Nephron progenitor cell (in vitro differentiated cells): ENCODE measurements at regions not wholly inside any gene's neighbourhood (a gene's known extent, or its start where the extent isn't known, plus 50 kb on each side); places are given as distances from the start of the nearest gene placed in this dataset.

Experiments
- DNase-seq: peaks from one replicate; pipeline ENCODE4 v3.0.0; 2021
- H3K27ac Mint-ChIP-seq: 2 replicates; pipeline ENCODE4 v1.8.0; 2021; ENCODE audit warnings: mild to moderate bottlenecking, moderate library complexity, mixed read lengths
- H3K27me3 Mint-ChIP-seq: 2 replicates; pipeline ENCODE4 v1.8.0; 2021; ENCODE audit warnings: mild to moderate bottlenecking, low read depth, mixed read lengths; ENCODE audit not compliant: poor library complexity
- H3K36me3 Mint-ChIP-seq: 2 replicates; pipeline ENCODE4 v1.8.0; 2021; ENCODE audit warnings: low read depth, mixed read lengths
- H3K4me1 Mint-ChIP-seq: 2 replicates; pipeline ENCODE4 v1.8.0; 2021; ENCODE audit warnings: mixed read lengths
- H3K4me3 Mint-ChIP-seq: 2 replicates; pipeline ENCODE4 v1.8.0; 2021; ENCODE audit warnings: mild to moderate bottlenecking, moderate library complexity, mixed read lengths
- H3K9me3 Mint-ChIP-seq: 2 replicates; pipeline ENCODE4 v1.8.0; 2021; ENCODE audit warnings: mild to moderate bottlenecking, moderate library complexity, mixed read lengths
- CTCF ChIP-seq: fragments of 200-600 bp; sonication (generic); IDR thresholded peaks from 2 replicates; pipeline ENCODE4 v1.5.0; 2021; ENCODE audit warnings: antibody characterized with exemption

- Mint-ChIP-seq H3K27ac (no peak overlapping the region), H3K4me1 (peaks cover 32% of the 10 kb centered on the region), H3K4me3 (no peak overlapping the region), H3K36me3 (peaks cover 10% of the 10 kb centered on the region), H3K27me3 (no peaks in the 10 kb centered on the region), H3K9me3 (peaks cover 44% of the 10 kb centered on the region)
- TF ChIP-seq CTCF: no peak
- no peak for DNase-seq
Observed at GRCh38 chr6:170074435-170074834, 216.4 kb downstream of the DLL1 start.

- H3K9me3 Mint-ChIP-seq: peaks cover 43% of the 10 kb centered on the region
- no peak for DNase-seq
- no peaks in the 10 kb centered on the region for H3K27me3 Mint-ChIP-seq
- H3K27ac Mint-ChIP-seq: no peak overlapping the region
- peaks cover 32% of the 10 kb centered on the region for H3K4me1 Mint-ChIP-seq
- no peak overlapping the region for H3K4me3 Mint-ChIP-seq
- H3K36me3 Mint-ChIP-seq: peaks cover 6% of the 10 kb centered on the region
- no peak for TF ChIP-seq CTCF
Observed at GRCh38 chr6:170073846-170074245, 217.0 kb downstream of the DLL1 start.

GRCh38 chr6:170072246-170072645 is 218.6 kb downstream of the DLL1 start:
- Mint-ChIP-seq H3K27me3 (peaks cover 3% of the 10 kb centered on the region), H3K4me3 (no peak overlapping the region), H3K36me3 (peaks cover 5% of the 10 kb centered on the region), H3K4me1 (peaks cover 34% of the 10 kb centered on the region), H3K27ac (no peak overlapping the region), H3K9me3 (peaks cover 35% of the 10 kb centered on the region)
- no peak for TF ChIP-seq CTCF
- no peak for DNase-seq

GRCh38 chr6:170069611-170070010 is 221.3 kb downstream of the DLL1 start:
- no peak for TF ChIP-seq CTCF
- no peak for DNase-seq
- peaks cover 5% of the 10 kb centered on the region for H3K36me3 Mint-ChIP-seq
- H3K9me3 Mint-ChIP-seq: peaks cover 35% of the 10 kb centered on the region
- H3K27ac Mint-ChIP-seq: no peak overlapping the region
- no peak overlapping the region for H3K4me3 Mint-ChIP-seq
- H3K27me3 Mint-ChIP-seq: peaks cover 8% of the 10 kb centered on the region
- peaks cover 22% of the 10 kb centered on the region for H3K4me1 Mint-ChIP-seq

- no peak overlapping the region for H3K4me3 Mint-ChIP-seq
- H3K9me3 Mint-ChIP-seq: peaks cover 32% of the 10 kb centered on the region
- no peak for TF ChIP-seq CTCF
- H3K27ac Mint-ChIP-seq: no peak overlapping the region
- peaks cover 5% of the 10 kb centered on the region for H3K36me3 Mint-ChIP-seq
- H3K4me1 Mint-ChIP-seq: peaks cover 20% of the 10 kb centered on the region
- no peak for DNase-seq
- H3K27me3 Mint-ChIP-seq: peaks cover 8% of the 10 kb centered on the region
Observed at GRCh38 chr6:170068496-170068895, 222.4 kb downstream of the DLL1 start.

- Mint-ChIP-seq H3K27ac (no peak overlapping the region), H3K4me1 (peaks cover 26% of the 10 kb centered on the region), H3K4me3 (no peak overlapping the region), H3K36me3 (peaks cover 5% of the 10 kb centered on the region), H3K9me3 (peaks cover 31% of the 10 kb centered on the region), H3K27me3 (peaks cover 8% of the 10 kb centered on the region)
- no peak for DNase-seq
- TF ChIP-seq CTCF: no peak
Observed at GRCh38 chr6:170067923-170068360, 222.9 kb downstream of the DLL1 start.
